OCI-LY7 (cell line): ENCODE measurements at regions not wholly inside any gene's neighbourhood (a gene's known extent, or its start where the extent isn't known, plus 50 kb on each side); places are given as distances from the start of the nearest gene placed in this dataset.

Experiments used
- EZH2phosphoT487 ChIP-seq: fragments of 200-600 bp; sonication (generic); IDR thresholded peaks from 2 replicates; pipeline ENCODE4 v1.6.1; 2018; ENCODE audit warnings: low read depth, borderline replicate concordance, mild to moderate bottlenecking, mixed run types, antibody characterized with exemption, low read length, moderate library complexity, mixed read lengths
- TF ChIP-seq, protein P1 (sequence below): fragments of 200-600 bp; sonication (generic); conservative IDR thresholded peaks from 2 replicates; pipeline ENCODE4 v1.5.1; 2014; ENCODE audit warnings: mild to moderate bottlenecking, antibody characterized with exemption, low read length, moderate library complexity, mixed read lengths

- TF ChIP-seq, protein P1, sequence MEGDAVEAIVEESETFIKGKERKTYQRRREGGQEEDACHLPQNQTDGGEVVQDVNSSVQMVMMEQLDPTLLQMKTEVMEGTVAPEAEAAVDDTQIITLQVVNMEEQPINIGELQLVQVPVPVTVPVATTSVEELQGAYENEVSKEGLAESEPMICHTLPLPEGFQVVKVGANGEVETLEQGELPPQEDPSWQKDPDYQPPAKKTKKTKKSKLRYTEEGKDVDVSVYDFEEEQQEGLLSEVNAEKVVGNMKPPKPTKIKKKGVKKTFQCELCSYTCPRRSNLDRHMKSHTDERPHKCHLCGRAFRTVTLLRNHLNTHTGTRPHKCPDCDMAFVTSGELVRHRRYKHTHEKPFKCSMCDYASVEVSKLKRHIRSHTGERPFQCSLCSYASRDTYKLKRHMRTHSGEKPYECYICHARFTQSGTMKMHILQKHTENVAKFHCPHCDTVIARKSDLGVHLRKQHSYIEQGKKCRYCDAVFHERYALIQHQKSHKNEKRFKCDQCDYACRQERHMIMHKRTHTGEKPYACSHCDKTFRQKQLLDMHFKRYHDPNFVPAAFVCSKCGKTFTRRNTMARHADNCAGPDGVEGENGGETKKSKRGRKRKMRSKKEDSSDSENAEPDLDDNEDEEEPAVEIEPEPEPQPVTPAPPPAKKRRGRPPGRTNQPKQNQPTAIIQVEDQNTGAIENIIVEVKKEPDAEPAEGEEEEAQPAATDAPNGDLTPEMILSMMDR, result no peak
- TF ChIP-seq EZH2phosphoT487, result no peak
Observed at GRCh38 chr16:82313754-82314153, 143.7 kb upstream of the MPHOSPH6 start.
